ENCODE measurements at regions not wholly inside any gene's neighbourhood (a gene's known extent, or its start where the extent isn't known, plus 50 kb on each side); places are given as distances from the start of the nearest gene placed in this dataset.

DNA sequence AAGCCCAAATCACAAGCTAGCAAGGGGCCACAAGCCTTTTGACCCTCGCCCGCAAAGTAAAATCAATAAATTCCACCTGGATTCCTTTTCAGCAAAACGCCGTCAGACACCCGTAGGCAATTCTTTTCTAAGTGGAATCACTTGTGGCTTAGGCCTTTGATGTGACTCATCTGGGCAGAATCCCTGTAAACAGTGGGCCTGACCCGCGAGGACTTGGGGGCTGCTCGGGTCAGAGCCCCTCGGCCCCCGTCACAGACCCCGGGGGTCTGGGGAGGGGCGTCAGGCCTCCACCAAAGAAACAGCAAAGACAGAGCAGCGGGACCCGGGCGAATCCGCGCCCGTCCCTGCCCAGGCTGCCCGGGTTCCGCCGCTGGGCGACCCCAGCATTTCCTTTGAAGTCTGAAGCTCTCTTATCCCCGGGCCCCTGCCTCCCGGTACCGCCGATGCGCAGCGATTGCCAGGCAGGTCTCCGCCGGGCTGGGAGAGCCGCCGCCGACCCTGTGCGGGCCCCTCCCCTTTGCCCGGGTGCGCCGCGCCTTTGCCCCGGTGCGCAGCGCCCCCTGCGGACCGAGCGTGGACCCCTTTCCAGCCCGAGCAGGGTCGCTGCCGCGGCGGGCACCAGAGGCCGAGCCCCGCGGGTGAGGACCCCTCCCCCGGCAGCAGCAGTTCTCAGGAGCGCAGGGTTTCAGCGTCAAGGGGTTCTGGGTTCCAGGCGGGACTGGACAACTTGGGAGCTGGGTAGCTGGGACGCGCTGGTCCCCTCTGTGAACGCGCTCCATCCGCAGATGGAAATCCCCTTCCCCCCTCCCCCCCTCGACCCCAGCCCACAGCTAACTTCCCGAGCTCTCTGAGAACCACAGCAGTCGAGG is 178.3 kb downstream of the UACA start:
- in situ Hi-C loops (cut with MboI; ENCODE audit: low pct_unique_long_range_greater_than_20kb, low sequenced_read_pairs, unreplicated experiment): no loop called here
- DNase-seq (ENCODE audit: low spot score): peak; percentile 50
- TF ChIP-seq, protein P1, sequence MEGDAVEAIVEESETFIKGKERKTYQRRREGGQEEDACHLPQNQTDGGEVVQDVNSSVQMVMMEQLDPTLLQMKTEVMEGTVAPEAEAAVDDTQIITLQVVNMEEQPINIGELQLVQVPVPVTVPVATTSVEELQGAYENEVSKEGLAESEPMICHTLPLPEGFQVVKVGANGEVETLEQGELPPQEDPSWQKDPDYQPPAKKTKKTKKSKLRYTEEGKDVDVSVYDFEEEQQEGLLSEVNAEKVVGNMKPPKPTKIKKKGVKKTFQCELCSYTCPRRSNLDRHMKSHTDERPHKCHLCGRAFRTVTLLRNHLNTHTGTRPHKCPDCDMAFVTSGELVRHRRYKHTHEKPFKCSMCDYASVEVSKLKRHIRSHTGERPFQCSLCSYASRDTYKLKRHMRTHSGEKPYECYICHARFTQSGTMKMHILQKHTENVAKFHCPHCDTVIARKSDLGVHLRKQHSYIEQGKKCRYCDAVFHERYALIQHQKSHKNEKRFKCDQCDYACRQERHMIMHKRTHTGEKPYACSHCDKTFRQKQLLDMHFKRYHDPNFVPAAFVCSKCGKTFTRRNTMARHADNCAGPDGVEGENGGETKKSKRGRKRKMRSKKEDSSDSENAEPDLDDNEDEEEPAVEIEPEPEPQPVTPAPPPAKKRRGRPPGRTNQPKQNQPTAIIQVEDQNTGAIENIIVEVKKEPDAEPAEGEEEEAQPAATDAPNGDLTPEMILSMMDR (IDR thresholded peaks at IDR 0.05; ENCODE audit: extremely low read depth, insufficient read depth, missing control alignments): peak; percentile 10

DNA sequence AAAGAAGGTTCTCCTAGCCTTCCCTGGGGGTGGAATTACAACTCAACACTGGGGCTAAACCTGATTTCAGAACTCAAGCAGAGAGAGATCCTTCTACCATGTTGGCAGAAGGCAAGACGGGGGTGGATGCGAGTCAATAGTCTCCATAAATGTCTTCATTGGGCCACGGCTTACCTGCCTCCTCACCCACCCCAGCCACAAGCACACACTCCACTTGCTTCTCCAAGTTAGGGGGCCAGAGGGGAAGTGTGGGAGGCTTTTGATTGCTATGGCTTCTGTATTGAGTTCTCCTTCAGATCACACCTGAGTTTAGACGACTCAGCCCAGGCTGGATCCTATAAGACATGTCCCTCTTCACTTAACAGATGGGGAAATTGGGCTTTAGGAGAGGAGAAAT is 178.9 kb downstream of the UACA start:
- in situ Hi-C loops (cut with MboI; ENCODE audit: low pct_unique_long_range_greater_than_20kb, low sequenced_read_pairs, unreplicated experiment): no loop called here
- DNase-seq (ENCODE audit: low spot score): peak; percentile 28
- TF ChIP-seq, protein P1 (IDR thresholded peaks at IDR 0.05; ENCODE audit: extremely low read depth, insufficient read depth, missing control alignments): no peak

DNA sequence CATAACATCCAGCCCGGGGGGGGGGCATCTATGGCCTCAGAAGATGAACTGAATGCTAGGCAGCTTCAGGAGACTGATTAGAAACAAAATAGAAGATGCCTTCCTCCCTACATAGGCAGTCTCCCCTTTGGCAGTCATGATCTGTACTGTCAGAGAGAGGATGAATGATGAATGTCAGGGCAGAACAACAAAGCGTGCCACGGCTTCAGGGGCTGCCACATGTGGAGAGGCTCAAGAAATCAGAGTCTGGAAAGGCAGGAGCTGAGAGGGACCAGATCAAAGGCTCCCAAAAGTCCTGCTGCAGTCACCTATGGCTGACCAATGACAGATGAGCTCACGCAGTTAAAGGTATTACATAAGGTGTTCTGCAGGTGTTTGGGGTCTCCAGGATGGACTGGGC is 180.4 kb downstream of the UACA start:
- in situ Hi-C loops (cut with MboI; ENCODE audit: low pct_unique_long_range_greater_than_20kb, low sequenced_read_pairs, unreplicated experiment): no loop called here
- TF ChIP-seq, protein P1 (IDR thresholded peaks at IDR 0.05; ENCODE audit: extremely low read depth, insufficient read depth, missing control alignments): no peak
- no peak for DNase-seq (ENCODE audit: low spot score)

DNA sequence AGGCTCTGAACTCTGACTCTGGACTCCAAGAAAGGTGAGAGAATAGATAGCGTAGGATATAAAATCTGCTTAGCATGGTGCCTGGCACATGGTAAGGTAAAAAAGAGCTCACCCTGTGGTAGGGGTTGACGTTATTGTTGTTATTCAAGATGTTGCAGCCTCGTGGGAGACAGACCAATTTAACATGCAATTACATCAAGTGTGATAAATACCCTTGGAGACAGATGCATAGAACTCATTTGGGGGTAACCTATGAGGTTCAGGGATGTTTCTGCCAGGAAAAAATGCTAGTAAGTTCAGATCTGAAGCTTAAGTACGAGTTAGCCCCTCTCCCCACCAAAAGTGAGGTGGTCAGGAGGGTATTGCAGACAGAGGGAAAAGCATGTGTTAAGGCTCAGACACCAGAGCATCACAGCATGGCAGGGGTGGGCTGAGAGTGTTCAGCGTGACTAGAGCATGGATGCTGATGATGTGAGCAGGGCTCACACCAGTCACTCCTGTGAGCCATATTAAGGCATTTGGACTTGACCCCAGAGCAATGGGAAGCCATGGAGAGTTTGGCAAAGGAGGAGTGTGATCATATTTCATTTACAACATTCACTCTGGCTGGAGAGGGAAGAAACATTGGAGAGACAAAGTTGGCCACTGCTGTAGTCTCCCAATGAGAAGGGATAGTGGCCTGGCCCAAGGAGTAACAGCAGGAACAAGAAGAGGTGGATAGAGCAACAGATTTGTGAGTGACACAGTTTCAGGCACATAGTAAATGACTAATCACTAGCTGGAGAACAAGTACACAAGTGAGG is 181.0 kb downstream of the UACA start:
- TF ChIP-seq, protein P1 (IDR thresholded peaks at IDR 0.05; ENCODE audit: extremely low read depth, insufficient read depth, missing control alignments): no peak
- in situ Hi-C loops (cut with MboI; ENCODE audit: low pct_unique_long_range_greater_than_20kb, low sequenced_read_pairs, unreplicated experiment): no loop called here
- DNase-seq (ENCODE audit: low spot score): no peak

DNA sequence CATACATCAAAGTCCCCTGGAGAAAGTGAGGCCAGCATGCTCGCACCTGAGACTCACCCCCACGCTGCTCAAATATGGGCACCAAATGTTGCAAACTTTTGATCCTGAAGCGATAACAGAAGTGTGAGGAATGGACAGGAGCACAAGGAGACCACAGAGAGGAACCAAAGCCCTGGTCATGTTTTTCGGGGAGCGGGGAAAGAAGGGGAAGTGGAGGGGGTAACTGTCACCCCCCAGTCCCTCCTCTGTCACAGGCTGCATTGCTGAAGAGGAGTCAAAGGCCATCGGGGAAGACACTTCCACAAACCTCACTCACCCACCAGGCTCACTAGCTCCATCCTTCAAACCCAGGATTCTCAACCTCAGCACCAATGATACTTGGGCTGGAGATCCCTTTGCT is 182.4 kb downstream of the UACA start:
- in situ Hi-C loops (cut with MboI; ENCODE audit: low pct_unique_long_range_greater_than_20kb, low sequenced_read_pairs, unreplicated experiment): no loop called here
- no peak for DNase-seq (ENCODE audit: low spot score)
- TF ChIP-seq, protein P1 (IDR thresholded peaks at IDR 0.05; ENCODE audit: extremely low read depth, insufficient read depth, missing control alignments): no peak

DNA sequence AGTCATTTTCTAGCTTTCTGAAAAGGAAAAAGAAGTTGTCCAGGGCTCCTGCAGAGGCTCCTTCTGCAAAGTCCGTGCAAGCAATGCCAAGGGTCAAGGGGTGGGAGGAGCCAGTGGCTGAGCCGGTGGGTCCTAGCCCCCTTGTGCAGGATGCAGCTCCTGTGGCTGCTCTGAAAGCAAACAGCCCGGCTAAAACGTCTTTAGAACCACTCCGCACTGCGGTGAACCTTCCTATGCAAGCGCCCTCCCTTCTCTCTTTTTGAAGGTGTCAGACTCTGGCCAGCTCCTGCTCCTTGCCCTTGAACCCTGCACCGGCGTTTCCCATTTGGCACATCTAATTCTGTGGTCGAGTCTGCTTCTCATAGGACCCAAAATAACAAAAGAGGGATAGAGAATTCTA is 183.1 kb downstream of the UACA start:
- DNase-seq (ENCODE audit: low spot score): no peak
- TF ChIP-seq, protein P1 (IDR thresholded peaks at IDR 0.05; ENCODE audit: extremely low read depth, insufficient read depth, missing control alignments): no peak
- in situ Hi-C loops (cut with MboI; ENCODE audit: low pct_unique_long_range_greater_than_20kb, low sequenced_read_pairs, unreplicated experiment): no loop called here

Data from GM13977 (cell line).